TTC549 (cell line): ENCODE measurements at regions not wholly inside any gene's neighbourhood (a gene's known extent, or its start where the extent isn't known, plus 50 kb on each side); places are given as distances from the start of the nearest gene placed in this dataset.
"Not testable (repeated sequence)": the region's sequence is repeated elsewhere in the genome, so short reads cannot be mapped to it uniquely, and the experiment has no call there.

ENCODE experiments used
- FAIRE-seq: peaks from 2 replicates; lab custom pipeline; 2012; peaks lifted over from hg19 to GRCh38; lab: Jason Lieb, UNC

DNA sequence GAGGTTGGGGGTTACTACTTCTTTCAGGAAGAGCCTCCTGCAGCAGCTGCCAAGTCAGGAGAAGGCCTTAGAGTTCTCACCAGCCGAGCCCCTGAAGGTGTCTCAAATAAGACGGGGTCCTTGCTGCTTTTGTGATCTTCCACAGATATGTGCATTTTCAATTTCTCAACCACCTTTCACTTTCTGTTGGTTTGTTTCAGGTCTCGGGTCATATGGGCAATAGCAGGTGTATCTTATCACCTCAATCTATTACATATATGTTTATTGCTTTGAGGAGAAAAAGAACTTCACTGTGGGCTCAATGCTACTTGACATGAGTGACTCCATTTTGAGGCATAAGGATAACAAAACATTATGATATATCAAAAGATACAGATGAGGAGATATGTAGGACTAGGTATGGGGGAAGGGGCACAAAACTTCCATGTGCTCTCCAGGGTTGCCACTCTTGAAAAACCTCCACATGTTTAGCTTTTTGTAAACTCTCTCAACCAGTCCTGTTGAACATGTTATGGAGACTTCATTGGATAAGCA lies 1171.4 kb upstream of the ADGRL2 start:
- no peak for FAIRE-seq

DNA sequence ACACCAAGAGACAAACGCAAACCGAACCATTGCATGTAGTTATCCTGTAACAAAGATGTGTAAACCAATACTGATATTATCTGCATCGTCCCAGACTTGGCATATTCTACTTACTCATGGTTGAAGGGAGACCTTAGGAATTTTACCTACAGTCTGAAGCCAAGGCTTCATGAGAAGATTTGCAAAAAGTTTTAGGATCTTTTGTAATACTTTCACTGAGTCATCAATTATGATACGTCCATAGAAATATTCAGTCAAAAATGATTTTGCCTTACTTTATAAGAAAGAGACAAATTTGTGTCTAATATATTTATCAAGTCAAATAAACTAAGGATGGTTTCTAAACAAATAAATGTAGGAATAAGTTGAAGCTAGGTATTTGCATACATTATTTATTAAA lies 1176.1 kb upstream of the ADGRL2 start:
- FAIRE-seq, result no peak

DNA sequence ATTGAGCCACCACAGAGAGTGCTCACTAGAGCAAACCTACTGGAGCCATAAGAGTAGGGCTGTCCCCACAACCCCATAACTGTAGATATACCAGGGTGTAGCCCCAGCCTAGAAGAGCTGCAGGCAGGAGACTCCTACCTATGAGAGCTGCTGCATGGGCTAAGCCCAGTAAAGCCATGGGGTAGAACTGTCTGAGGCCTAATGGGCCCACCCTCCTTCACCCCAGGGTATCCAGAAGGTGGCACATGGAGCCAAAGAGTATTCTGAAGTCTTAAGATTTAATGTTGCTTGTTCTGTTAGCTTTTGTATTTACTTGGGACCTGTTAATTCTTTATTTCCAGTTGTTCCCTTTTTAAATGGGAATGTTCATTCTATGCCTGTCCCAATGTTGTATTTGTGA lies 1193.7 kb upstream of the ADGRL2 start:
- no peak for FAIRE-seq

GRCh38 chr1:80594013-80594412 lies 1206.7 kb upstream of the ADGRL2 start:
- no peak for FAIRE-seq

- no peak for FAIRE-seq
Measured at GRCh38 chr1:80593197-80593596, 1207.5 kb upstream of the ADGRL2 start.

- FAIRE-seq, result no peak
Measured at GRCh38 chr1:80582980-80583379, 1217.8 kb upstream of the ADGRL2 start.

- no peak for FAIRE-seq
Measured at GRCh38 chr1:80579055-80579454, 1221.7 kb upstream of the ADGRL2 start.

DNA sequence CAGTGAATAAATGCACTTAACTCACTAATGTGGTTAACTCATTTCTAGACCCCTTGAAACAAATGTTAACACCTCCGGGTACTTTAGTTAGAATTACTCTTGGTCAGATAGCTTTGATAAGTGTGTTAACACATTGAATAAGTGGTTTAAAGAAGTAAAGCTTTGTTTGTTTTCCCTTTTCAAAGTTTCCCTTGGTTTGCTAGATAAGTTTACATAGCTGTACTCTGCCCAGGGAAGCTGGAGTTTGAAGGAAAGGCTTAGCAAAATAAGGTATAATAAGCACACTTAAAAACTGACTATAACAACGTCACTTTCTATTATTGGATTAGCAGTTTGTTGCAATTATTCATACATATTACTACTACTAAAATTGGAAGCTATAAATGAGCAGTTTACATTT lies 1233.9 kb upstream of the ADGRL2 start:
- no peak for FAIRE-seq

- no peak for FAIRE-seq
Measured at GRCh38 chr1:80566123-80566522, 1234.6 kb upstream of the ADGRL2 start.

GRCh38 chr1:80565406-80565805 lies 1235.3 kb upstream of the ADGRL2 start:
- no peak for FAIRE-seq

DNA sequence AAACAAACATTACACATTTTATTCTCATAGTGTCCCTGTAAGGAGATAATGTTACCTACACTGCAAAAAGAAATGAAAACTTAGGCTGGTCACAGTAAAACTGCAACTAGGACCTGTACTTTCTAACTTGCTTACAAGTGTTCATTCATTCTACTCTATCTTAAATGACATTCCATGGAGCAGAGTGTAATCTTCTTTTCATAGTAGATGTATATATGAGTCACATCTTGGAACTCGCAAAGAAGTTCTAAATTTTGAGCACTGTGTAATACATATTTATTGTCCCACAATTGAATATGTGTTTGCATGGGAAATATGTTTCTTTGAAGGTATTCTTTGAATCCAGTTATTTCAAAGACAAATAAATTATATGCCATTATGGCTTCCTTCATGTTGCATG lies 1258.5 kb upstream of the ADGRL2 start:
- FAIRE-seq, result no peak

- no peak for FAIRE-seq
Measured at GRCh38 chr1:80540596-80540995, 1260.1 kb upstream of the ADGRL2 start.

- no peak for FAIRE-seq
Measured at GRCh38 chr1:80540149-80540548, 1260.6 kb upstream of the ADGRL2 start.

DNA sequence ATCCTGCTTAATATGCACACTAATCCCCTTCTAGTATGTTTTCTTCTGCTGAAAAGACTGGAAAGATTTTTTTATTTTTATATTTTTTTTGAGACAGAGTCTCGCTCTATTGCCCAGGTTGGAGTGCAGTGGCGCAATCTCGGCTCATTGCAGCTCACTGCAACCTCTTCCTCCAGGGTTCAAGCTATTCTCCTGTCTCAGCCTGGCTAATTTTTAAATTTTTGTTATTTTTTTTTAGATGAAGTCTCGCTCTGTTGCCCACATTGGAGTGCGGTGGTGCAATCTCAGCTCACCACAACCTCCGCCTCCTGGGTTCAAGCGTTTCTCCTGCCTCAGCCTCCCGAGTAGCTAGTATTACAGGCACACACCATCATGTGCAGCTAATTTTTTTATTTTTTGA lies 1261.4 kb upstream of the ADGRL2 start:
- not testable (repeated sequence) for FAIRE-seq

- no peak for FAIRE-seq
Measured at GRCh38 chr1:80536461-80536860, 1264.3 kb upstream of the ADGRL2 start.

DNA sequence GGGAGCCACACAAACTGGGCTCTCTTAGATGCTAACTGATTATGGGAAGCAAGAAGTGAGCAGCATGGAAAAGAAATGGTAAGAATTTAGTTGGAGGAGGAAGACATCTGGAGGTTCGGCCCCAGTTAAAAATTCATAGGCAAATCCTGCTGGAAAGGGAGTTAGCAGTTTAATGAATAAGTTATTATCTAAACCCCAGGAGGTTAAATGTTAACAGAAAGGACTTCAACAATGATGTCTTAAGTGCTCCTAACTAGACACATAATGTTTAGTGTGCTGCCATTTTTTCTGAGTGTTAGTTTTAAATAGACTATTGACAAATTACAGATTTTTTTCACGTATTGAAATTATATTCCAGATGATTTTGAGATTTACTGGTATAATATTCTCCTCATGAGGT lies 1265.3 kb upstream of the ADGRL2 start:
- FAIRE-seq, result no peak

DNA sequence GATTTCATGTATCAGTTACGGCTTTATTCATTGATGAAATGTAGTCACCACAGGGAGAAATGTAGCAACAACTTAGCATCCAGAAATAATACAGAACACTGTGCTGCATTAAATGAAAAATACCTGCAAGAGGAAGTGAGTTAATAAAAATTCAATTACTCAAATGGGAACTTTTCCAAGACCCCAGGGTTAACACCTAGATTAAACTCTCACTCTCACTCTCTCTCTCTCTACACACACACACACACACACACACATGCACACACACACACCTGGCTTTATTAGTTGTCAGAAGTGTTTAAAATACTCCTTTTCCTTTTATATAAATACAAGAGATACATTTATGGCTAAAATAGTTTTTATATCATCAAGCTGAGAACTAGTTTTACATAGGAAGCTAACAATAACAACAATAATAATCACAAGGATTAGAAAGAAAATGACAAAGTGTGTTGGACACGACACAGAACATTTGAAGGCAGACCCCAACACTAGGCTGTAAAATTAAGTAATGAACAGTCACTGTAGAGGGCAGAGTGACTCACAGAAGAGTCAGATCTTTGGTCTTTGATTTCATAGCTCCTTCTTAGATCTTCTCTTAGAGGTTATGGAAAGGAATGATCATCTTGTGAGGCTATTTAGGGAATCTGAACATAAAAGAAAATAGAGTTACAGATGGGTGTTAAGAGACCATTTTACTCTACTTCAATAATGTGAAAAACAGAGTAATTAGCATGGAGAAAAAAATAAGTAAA lies 1266.0 kb upstream of the ADGRL2 start:
- no peak for FAIRE-seq

- FAIRE-seq, result no peak
Measured at GRCh38 chr1:80533775-80534334, 1266.9 kb upstream of the ADGRL2 start.

DNA sequence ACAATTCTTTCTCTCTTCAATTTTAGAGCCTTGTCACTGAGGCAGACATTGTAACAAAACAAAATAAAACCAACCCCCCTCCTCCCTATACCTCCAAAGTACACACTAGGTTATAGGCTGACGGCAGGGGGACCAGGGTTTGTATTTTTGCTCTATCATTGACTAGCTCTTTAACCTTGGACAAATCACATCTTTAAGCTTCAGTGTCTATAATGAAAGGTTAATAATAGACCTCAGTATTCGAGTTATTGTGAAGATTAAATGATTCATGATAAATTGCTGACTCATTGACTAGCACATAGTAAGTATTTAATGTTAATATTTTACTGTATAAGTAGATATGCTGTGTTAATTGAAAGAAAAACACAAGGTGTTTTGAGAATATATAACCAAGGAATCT lies 1267.6 kb upstream of the ADGRL2 start:
- no peak for FAIRE-seq

GRCh38 chr1:80531182-80531581 lies 1269.6 kb upstream of the ADGRL2 start:
- FAIRE-seq, result no peak

GRCh38 chr1:80529546-80529945 lies 1271.2 kb upstream of the ADGRL2 start:
- FAIRE-seq, result no peak

DNA sequence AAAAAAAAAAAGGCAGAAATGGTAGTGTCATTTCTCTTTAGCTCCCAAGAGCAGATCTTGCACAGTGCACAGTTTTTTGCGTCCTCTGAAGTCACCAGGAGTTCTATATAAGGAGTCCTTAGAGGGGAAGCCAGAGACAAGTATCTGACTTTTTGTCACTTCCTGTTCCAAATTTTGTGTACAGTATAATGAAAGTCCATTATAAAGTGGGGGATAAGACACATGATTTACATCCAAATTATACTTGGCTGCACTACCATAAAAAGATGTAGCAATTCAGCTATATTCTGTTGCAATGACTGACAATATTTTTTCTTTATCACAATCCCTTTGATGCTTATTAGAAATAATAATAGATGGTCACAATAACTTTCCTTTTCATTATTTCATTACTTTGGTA lies 1276.9 kb upstream of the ADGRL2 start:
- FAIRE-seq, result no peak

DNA sequence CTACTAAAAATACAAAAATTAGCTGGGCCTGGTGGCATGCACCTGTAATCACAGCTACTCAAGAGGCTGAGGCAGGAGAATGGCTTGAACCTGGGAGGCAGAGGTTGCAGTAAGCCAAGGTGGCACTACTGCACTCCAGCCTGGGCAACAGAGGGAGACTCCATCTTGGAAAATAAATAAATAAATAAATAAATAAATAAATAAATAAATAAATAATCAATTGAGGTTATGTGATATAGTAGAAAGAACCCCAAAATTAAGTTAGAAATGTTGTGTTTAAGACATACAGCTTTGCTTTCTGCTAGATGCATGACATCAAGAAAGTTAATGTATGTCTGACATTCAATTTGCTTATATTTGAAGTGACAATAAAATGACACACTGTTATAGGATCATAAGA lies 1277.7 kb upstream of the ADGRL2 start:
- not testable (repeated sequence) for FAIRE-seq

DNA sequence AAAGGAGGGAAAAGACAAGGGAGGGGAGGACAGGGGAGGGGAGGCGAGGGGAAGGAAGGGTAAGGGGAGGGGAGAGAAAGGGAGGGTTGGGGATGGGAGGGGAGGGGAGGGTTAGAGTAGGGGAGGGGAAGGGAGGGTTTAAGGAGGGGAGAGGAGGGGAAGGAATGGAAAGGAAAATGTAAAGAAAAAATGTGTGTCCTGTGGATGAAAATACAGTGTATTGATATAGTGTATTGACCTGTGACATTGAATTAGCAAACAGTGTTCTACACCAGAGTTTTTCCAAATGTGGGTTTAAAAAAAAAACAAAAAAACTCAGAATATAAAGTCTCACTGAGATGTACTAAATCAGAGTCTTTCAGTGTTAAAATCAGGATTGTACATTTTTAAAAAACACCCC lies 1279.8 kb upstream of the ADGRL2 start:
- FAIRE-seq, result no peak
